H1 (cell line): ENCODE measurements at regions not wholly inside any gene's neighbourhood (a gene's known extent, or its start where the extent isn't known, plus 50 kb on each side); places are given as distances from the start of the nearest gene placed in this dataset.

Source experiments
- CTCF ChIA-PET: fragments of 300-600 bp; sonication (Branson Sonifier 250); formaldehyde crosslinking; loops from one replicate; lab custom pipeline; 2021; ENCODE audit not compliant: partially characterized antibody; lab: Charles Lee
- POLR2A ChIA-PET: fragments of 300-600 bp; sonication (Branson Sonifier 250); formaldehyde crosslinking; loops from one replicate; lab custom pipeline; 2021; ENCODE audit warnings: inconsistent platforms; ENCODE audit not compliant: partially characterized antibody; lab: Charles Lee
- DNase-seq, 2 experiments: peaks; one replicate each; pipeline versions ENCODE4 v3.0.0 to v3.0.0-alpha.2; 2010 to 2022; ENCODE audit warnings: low spot score in 2 of 2, low read depth in 1 of 2, mixed read lengths in 1 of 2
- FAIRE-seq: peaks from 2 replicates; lab custom pipeline; 2011; peaks lifted over from hg19 to GRCh38; lab: Jason Lieb, UNC
- H2AFZ ChIP-seq: 2 replicates; pipeline ENCODE4 v1.8.1; 2012; ENCODE audit warnings: low read length, inconsistent platforms
- H2AK5ac ChIP-seq: 2 replicates; pipeline ENCODE4 v1.6.1; 2013; ENCODE audit warnings: low read depth, low read length
- H2BK120ac ChIP-seq: replicated peaks from 2 replicates; pipeline ENCODE3; 2013; ENCODE audit warnings: low read depth, low read length, inconsistent platforms
- H2BK12ac ChIP-seq: 2 replicates; pipeline ENCODE4 v1.6.1; 2013; ENCODE audit warnings: low read depth, low read length
- H2BK15ac ChIP-seq: 2 replicates; pipeline ENCODE4 v1.6.1; 2013; ENCODE audit warnings: low read length
- H2BK20ac ChIP-seq: 2 replicates; pipeline ENCODE4 v1.6.1; 2013; ENCODE audit warnings: low read length
- H2BK5ac ChIP-seq: 2 replicates; pipeline ENCODE4 v1.6.1; 2013; ENCODE audit warnings: low read depth, low read length
- H3K14ac ChIP-seq: 2 replicates; pipeline ENCODE4 v1.6.1; 2013; ENCODE audit warnings: inconsistent platforms; ENCODE audit not compliant: insufficient read length
- H3K18ac ChIP-seq: 2 replicates; pipeline ENCODE4 v1.6.1; 2013; ENCODE audit warnings: low read length; ENCODE audit errors: extremely low read depth
- H3K23ac ChIP-seq: 2 replicates; pipeline ENCODE4 v1.6.1; 2013; ENCODE audit warnings: inconsistent platforms; ENCODE audit not compliant: insufficient read length
- H3K23me2 ChIP-seq: 2 replicates; pipeline ENCODE4 v1.6.1; 2013; ENCODE audit warnings: low read depth, low read length
- H3K27ac ChIP-seq: 2 replicates; pipeline ENCODE4 v1.6.1; 2011; ENCODE audit warnings: low read depth, low read length, inconsistent platforms
- H3K27me3 ChIP-seq, 4 experiments: replicated peaks in 1 of 4; 1 replicate in 1 of 4; 2 replicates in 3 of 4; pipeline versions ENCODE4 v1.6.1 to v1.8.1; 2011 to 2013; ENCODE audit warnings: low read length in 3 of 4, mild to moderate bottlenecking in 3 of 4, inconsistent platforms in 2 of 4, mixed read lengths in 2 of 4, moderate library complexity in 1 of 4; ENCODE audit not compliant: control insufficient read depth in 3 of 4, insufficient read depth in 3 of 4; ENCODE audit errors: extremely low read depth in 1 of 4
- H3K36me3 ChIP-seq, 4 experiments: 2 replicates each; pipeline versions ENCODE4 v1.6.1 to v1.8.1; 2011 to 2013; ENCODE audit warnings: mild to moderate bottlenecking in 4 of 4, low read length in 3 of 4, moderate library complexity in 2 of 4, control low read depth in 1 of 4, inconsistent platforms in 1 of 4; ENCODE audit not compliant: insufficient read depth in 4 of 4, control insufficient read depth in 2 of 4
- H3K4ac ChIP-seq: replicated peaks from 2 replicates; pipeline ENCODE3; 2013; ENCODE audit warnings: low read length, low read depth, mixed read lengths, inconsistent platforms; ENCODE audit not compliant: insufficient read length
- H3K4me1 ChIP-seq, 4 experiments: replicated peaks in 1 of 4; 1 replicate in 1 of 4; 2 replicates in 3 of 4; pipeline versions ENCODE4 v1.6.1 to v1.8.1; 2011 to 2013; ENCODE audit warnings: low read length in 3 of 4, inconsistent platforms in 2 of 4, mixed read lengths in 1 of 4; ENCODE audit not compliant: insufficient read depth in 4 of 4, control insufficient read depth in 3 of 4
- H3K4me2 ChIP-seq, 2 experiments: 2 replicates each; pipeline versions ENCODE4 v1.6.1 to v1.8.1; 2011 to 2013; ENCODE audit warnings: low read depth in 2 of 2, low read length in 2 of 2, control low read depth in 1 of 2, inconsistent platforms in 1 of 2, mild to moderate bottlenecking in 1 of 2; ENCODE audit not compliant: insufficient read depth in 1 of 2
- H3K4me3 ChIP-seq, 4 experiments: fragments of 200-600, 300-600 bp in 1 of 4; sonication (generic), shearing (Covaris generic), sonication (Bioruptor Twin) in 1 of 4; 2 replicates each; pipeline versions ENCODE4 v1.5.1 to v1.8.1; 2011 to 2016; ENCODE audit warnings: low read length in 4 of 4, low read depth in 3 of 4, control low read depth in 2 of 4, inconsistent platforms in 2 of 4, mild to moderate bottlenecking in 2 of 4, mixed read lengths in 1 of 4, moderate library complexity in 1 of 4; ENCODE audit not compliant: insufficient read depth in 2 of 4; ENCODE audit errors: extremely low read depth in 1 of 4
- H3K56ac ChIP-seq: replicated peaks from 2 replicates; pipeline ENCODE3; 2013; ENCODE audit warnings: low read depth, mild to moderate bottlenecking, mixed read lengths, low read length, inconsistent platforms; ENCODE audit not compliant: insufficient read length
- H3K79me1 ChIP-seq: 2 replicates; pipeline ENCODE4 v1.6.1; 2013; ENCODE audit warnings: low read depth, low read length, control low read depth
- H3K79me2 ChIP-seq, 2 experiments: 2 replicates each; pipeline versions ENCODE4 v1.6.1 to v1.8.1; 2012 to 2013; ENCODE audit warnings: low read length in 2 of 2, mild to moderate bottlenecking in 2 of 2, inconsistent platforms in 1 of 2; ENCODE audit not compliant: insufficient read depth in 2 of 2, control insufficient read depth in 1 of 2
- H3K9ac ChIP-seq, 4 experiments: replicated peaks in 1 of 4; 1 replicate in 1 of 4; 2 replicates in 3 of 4; pipeline versions ENCODE4 v1.6.1 to v1.8.1; 2011 to 2013; ENCODE audit warnings: low read depth in 3 of 4, low read length in 3 of 4, control low read depth in 2 of 4, mild to moderate bottlenecking in 2 of 4, moderate library complexity in 2 of 4, inconsistent platforms in 1 of 4; ENCODE audit errors: extremely low read depth in 1 of 4
- H3K9me3 ChIP-seq, 2 experiments: 2 replicates each; pipeline versions ENCODE4 v1.6.1 to v1.8.1; 2012 to 2013; ENCODE audit warnings: mild to moderate bottlenecking in 2 of 2, moderate library complexity in 2 of 2, control low read depth in 1 of 2, inconsistent platforms in 1 of 2, low read depth in 1 of 2, low read length in 1 of 2, mixed read lengths in 1 of 2; ENCODE audit not compliant: insufficient read depth in 2 of 2
- H4K20me1 ChIP-seq, 2 experiments: replicated peaks in 1 of 2; 2 replicates each; pipeline versions ENCODE3 to v1.8.1; 2011 to 2013; ENCODE audit warnings: inconsistent platforms in 2 of 2, low read length in 2 of 2, mild to moderate bottlenecking in 1 of 2; ENCODE audit not compliant: insufficient read depth in 2 of 2, control insufficient read depth in 1 of 2
- H4K5ac ChIP-seq: 2 replicates; pipeline ENCODE4 v1.6.1; 2013; ENCODE audit warnings: low read length, low read depth, mixed read lengths, inconsistent platforms; ENCODE audit not compliant: insufficient read length
- H4K8ac ChIP-seq: 2 replicates; pipeline ENCODE4 v1.8.0; 2013; ENCODE audit warnings: mild to moderate bottlenecking, moderate library complexity, low read length, inconsistent platforms; ENCODE audit not compliant: insufficient read depth; ENCODE audit errors: extremely low read depth
- H4K91ac ChIP-seq: replicated peaks from 2 replicates; pipeline ENCODE3; 2013; ENCODE audit warnings: low read length, mixed read lengths, inconsistent platforms; ENCODE audit not compliant: insufficient read length
- CBX5 ChIP-seq: fragments of 300-800, 300-1000 bp; sonication (generic); IDR thresholded peaks from 2 replicates; pipeline ENCODE4 v1.7.1; 2016; ENCODE audit warnings: antibody characterized with exemption, low read length, low read depth
- POLR2AphosphoS5 ChIP-seq: IDR thresholded peaks from 2 replicates; pipeline ENCODE4 v1.6.1; 2011; ENCODE audit warnings: low read depth, low read length
- WGBS, 2 experiments: shearing (Covaris generic) in 1 of 2; methylation state at CpG; one replicate each; pipeline versions ENCODE4 v1.1.6 to v1.1.7; 2013 to 2015; ENCODE audit warnings: low lambda C conversion rate in 2 of 2, mixed read lengths in 2 of 2, inconsistent platforms in 1 of 2, low coverage in 1 of 2, missing lambda C conversion rate in 1 of 2; ENCODE audit not compliant: insufficient replicate concordance in 2 of 2, insufficient coverage in 1 of 2, insufficient read length in 1 of 2; ENCODE audit errors: extremely low coverage in 1 of 2, missing lambda C conversion rate in 1 of 2; 5-methylcytosine and 5-hydroxymethylcytosine counted together

- Histone ChIP-seq H4K5ac (no peak overlapping the region), H3K27ac (no peak overlapping the region), H4K20me1 (no peaks in the 10 kb centered on the region), H4K91ac (no peak overlapping the region), H2BK20ac (no peak overlapping the region), H2AK5ac (no peak overlapping the region), H3K9ac (no peak overlapping the region), H3K79me2 (no peaks in the 10 kb centered on the region), H3K56ac (no peak overlapping the region), H3K18ac (no peak overlapping the region), H3K4me1 (no peaks in the 10 kb centered on the region), H3K4me3 (no peak overlapping the region), H3K4ac (no peak overlapping the region), H3K9me3 (no peaks in the 10 kb centered on the region), H4K8ac (no peak overlapping the region), H2BK15ac (no peak overlapping the region), H2BK120ac (no peak overlapping the region), H3K23ac (no peak overlapping the region), H2AFZ (no peak overlapping the region), H3K23me2 (no peaks in the 10 kb centered on the region), H2BK12ac (no peak overlapping the region), H2BK5ac (no peak overlapping the region), H3K36me3 (no peaks in the 10 kb centered on the region), H3K14ac (no peak overlapping the region), H3K27me3 (no peaks in the 10 kb centered on the region), H3K4me2 (no peak overlapping the region), H3K79me1 (no peaks in the 10 kb centered on the region)
- no peak for FAIRE-seq
- DNase-seq: no peak
- TF ChIP-seq POLR2AphosphoS5 (no peak), CBX5 (no peak)
- CTCF ChIA-PET: interaction anchor here (0.6 to 1.3 kb wide), 2 partner anchors 93 to 1035 kb away, joined by 3 read pairs; no protein-coding TSS in a partner anchor
- POLR2A ChIA-PET: no interaction called here
- 94% methylated on average over 2 of the region's 2 CpGs; no CpG with 5 or more reads in 1 of the 2 experiments for WGBS, 2 experiments
These were observed 222.2 kb upstream of the GADL1 start for GRCh38 chr3:31116651-31117050.
